ENCODE measurements at regions not wholly inside any gene's neighbourhood (a gene's known extent, or its start where the extent isn't known, plus 50 kb on each side); places are given as distances from the start of the nearest gene placed in this dataset.

- Histone ChIP-seq H3K9me3 (ENCODE audit: low read depth, low read length) (no peaks in the 10 kb centered on the region), H3K4me3 (no peak overlapping the region), H3K27ac (no peak overlapping the region), H3K9ac (ENCODE audit: insufficient read length) (no peak overlapping the region), H3K36me3 (ENCODE audit: insufficient read depth, low read length) (no peaks in the 10 kb centered on the region)
- TF ChIP-seq POLR2AphosphoS5 (IDR thresholded peaks at IDR 0.05; ENCODE audit: borderline replicate concordance, low read depth, low read length) (no peak), EZH2 (IDR thresholded peaks at IDR 0.05) (no peak), FOXP2 (optimal IDR thresholded peaks at IDR 0.05; ENCODE audit: control extremely low read depth, extremely low read length, insufficient read depth) (no peak)
- no peak for DNase-seq (ENCODE audit: low read depth, low spot score)
These were observed 189.4 kb upstream of the ECI2 start for GRCh38 chr6:4324746-4325145.

- no peak overlapping the region for H3K27ac ChIP-seq
These were observed 187.9 kb upstream of the ECI2 start for GRCh38 chr6:4323322-4323721.

GRCh38 chr6:4322846-4323309, 187.5 kb upstream of the ECI2 start:
- H3K27ac ChIP-seq, result no peak overlapping the region
- H3K4me3 ChIP-seq, result no peak overlapping the region
- H3K36me3 ChIP-seq (ENCODE audit: insufficient read depth, low read length), result no peaks in the 10 kb centered on the region
- H3K9me3 ChIP-seq (ENCODE audit: low read depth, low read length), result no peaks in the 10 kb centered on the region
- no peak overlapping the region for H3K9ac ChIP-seq (ENCODE audit: insufficient read length)
- DNase-seq (ENCODE audit: low read depth, low spot score), result no peak
- no peak for TF ChIP-seq EZH2 (IDR thresholded peaks at IDR 0.05)
- no peak for TF ChIP-seq POLR2AphosphoS5 (IDR thresholded peaks at IDR 0.05; ENCODE audit: borderline replicate concordance, low read depth, low read length)
- no peak for TF ChIP-seq FOXP2 (optimal IDR thresholded peaks at IDR 0.05; ENCODE audit: control extremely low read depth, extremely low read length, insufficient read depth)

More at GRCh38 chr6:4323322-4323721, 187.9 kb upstream of the ECI2 start:
- Histone ChIP-seq H3K9ac (ENCODE audit: insufficient read length) (no peak overlapping the region), H3K36me3 (ENCODE audit: insufficient read depth, low read length) (no peaks in the 10 kb centered on the region), H3K9me3 (ENCODE audit: low read depth, low read length) (no peaks in the 10 kb centered on the region), H3K4me3 (no peak overlapping the region)
- TF ChIP-seq POLR2AphosphoS5 (IDR thresholded peaks at IDR 0.05; ENCODE audit: borderline replicate concordance, low read depth, low read length) (no peak), FOXP2 (optimal IDR thresholded peaks at IDR 0.05; ENCODE audit: control extremely low read depth, extremely low read length, insufficient read depth) (no peak), EZH2 (IDR thresholded peaks at IDR 0.05) (no peak)
- no peak for DNase-seq (ENCODE audit: low read depth, low spot score)

GRCh38 chr6:4322134-4322845, 186.9 kb upstream of the ECI2 start:
- no peak overlapping the region for H3K27ac ChIP-seq
- H3K9me3 ChIP-seq (ENCODE audit: low read depth, low read length), result no peaks in the 10 kb centered on the region
- DNase-seq (ENCODE audit: low read depth, low spot score), result no peak
- no peaks in the 10 kb centered on the region for H3K36me3 ChIP-seq (ENCODE audit: insufficient read depth, low read length)
- no peak overlapping the region for H3K9ac ChIP-seq (ENCODE audit: insufficient read length)
- no peak for TF ChIP-seq POLR2AphosphoS5 (IDR thresholded peaks at IDR 0.05; ENCODE audit: borderline replicate concordance, low read depth, low read length)
- no peak for TF ChIP-seq EZH2 (IDR thresholded peaks at IDR 0.05)
- no peak for TF ChIP-seq FOXP2 (optimal IDR thresholded peaks at IDR 0.05; ENCODE audit: control extremely low read depth, extremely low read length, insufficient read depth)
- H3K4me3 ChIP-seq, result no peak overlapping the region

- H3K27ac ChIP-seq, result peak overlapping the region; percentile 78
- no peaks in the 10 kb centered on the region for H3K9me3 ChIP-seq (ENCODE audit: low read depth, low read length)
- TF ChIP-seq POLR2AphosphoS5 (IDR thresholded peaks at IDR 0.05; ENCODE audit: borderline replicate concordance, low read depth, low read length), result no peak
- no peak for TF ChIP-seq EZH2 (IDR thresholded peaks at IDR 0.05)
- peak; percentile 13 for TF ChIP-seq FOXP2 (optimal IDR thresholded peaks at IDR 0.05; ENCODE audit: control extremely low read depth, extremely low read length, insufficient read depth)
- H3K4me3 ChIP-seq, result peak overlapping the region; percentile 42
- no peak overlapping the region for H3K9ac ChIP-seq (ENCODE audit: insufficient read length)
- H3K36me3 ChIP-seq (ENCODE audit: insufficient read depth, low read length), result no peaks in the 10 kb centered on the region
- no peak for DNase-seq (ENCODE audit: low read depth, low spot score)
These were observed 185.5 kb upstream of the ECI2 start for GRCh38 chr6:4320860-4321259.

GRCh38 chr6:4319981-4320683, 184.8 kb upstream of the ECI2 start:
- TF ChIP-seq EZH2 (IDR thresholded peaks at IDR 0.05) (no peak), POLR2AphosphoS5 (IDR thresholded peaks at IDR 0.05; ENCODE audit: borderline replicate concordance, low read depth, low read length) (no peak; the same call in 1 of the 2 replicates), FOXP2 (optimal IDR thresholded peaks at IDR 0.05; ENCODE audit: control extremely low read depth, extremely low read length, insufficient read depth) (no peak)
- H3K36me3 ChIP-seq (ENCODE audit: insufficient read depth, low read length), result no peaks in the 10 kb centered on the region
- H3K9me3 ChIP-seq (ENCODE audit: low read depth, low read length), result no peaks in the 10 kb centered on the region
- DNase-seq (ENCODE audit: low read depth, low spot score), result peak; percentile 81
- peak overlapping the region; percentile 78 for H3K27ac ChIP-seq
- H3K4me3 ChIP-seq, result peak overlapping the region; percentile 42
- H3K9ac ChIP-seq (ENCODE audit: insufficient read length), result peak overlapping the region; percentile 23

GRCh38 chr6:4318321-4318720, 182.9 kb upstream of the ECI2 start:
- H3K9ac ChIP-seq (ENCODE audit: insufficient read length), result no peak overlapping the region
- no peak overlapping the region for H3K4me3 ChIP-seq
- no peaks in the 10 kb centered on the region; the same call in 1 of the 2 replicates for H3K9me3 ChIP-seq (ENCODE audit: low read depth, low read length)
- no peak for DNase-seq (ENCODE audit: low read depth, low spot score)
- no peak for TF ChIP-seq EZH2 (IDR thresholded peaks at IDR 0.05)
- no peak for TF ChIP-seq FOXP2 (optimal IDR thresholded peaks at IDR 0.05; ENCODE audit: control extremely low read depth, extremely low read length, insufficient read depth)
- no peak for TF ChIP-seq POLR2AphosphoS5 (IDR thresholded peaks at IDR 0.05; ENCODE audit: borderline replicate concordance, low read depth, low read length)
- H3K36me3 ChIP-seq (ENCODE audit: insufficient read depth, low read length), result no peaks in the 10 kb centered on the region
- H3K27ac ChIP-seq, result no peak overlapping the region

- no peak overlapping the region for H3K27ac ChIP-seq
These were observed 181.6 kb upstream of the ECI2 start for GRCh38 chr6:4316867-4317400.

More at GRCh38 chr6:4316867-4317400, 181.6 kb upstream of the ECI2 start:
- Histone ChIP-seq H3K4me3 (peak overlapping the region; percentile 43; the same call in 1 of the 2 replicates), H3K36me3 (ENCODE audit: insufficient read depth, low read length) (no peaks in the 10 kb centered on the region), H3K9ac (ENCODE audit: insufficient read length) (no peak overlapping the region), H3K9me3 (ENCODE audit: low read depth, low read length) (peaks cover 3% of the 10 kb centered on the region; the same call in 1 of the 2 replicates)
- no peak for DNase-seq (ENCODE audit: low read depth, low spot score)
- TF ChIP-seq POLR2AphosphoS5 (IDR thresholded peaks at IDR 0.05; ENCODE audit: borderline replicate concordance, low read depth, low read length), result 0 out of 2 replicates have a peak, but pooled peaks have one; percentile 22
- no peak for TF ChIP-seq EZH2 (IDR thresholded peaks at IDR 0.05)

Measured in SK-N-MC (cell line).